DOHH2 (cell line): ENCODE measurements at regions not wholly inside any gene's neighbourhood (a gene's known extent, or its start where the extent isn't known, plus 50 kb on each side); places are given as distances from the start of the nearest gene placed in this dataset.

Experiments
- EZH2phosphoT487 ChIP-seq: fragments of 200-600 bp; sonication (generic); IDR thresholded peaks from 2 replicates; pipeline ENCODE4 v1.6.1; 2017; ENCODE audit warnings: borderline replicate concordance, mild to moderate bottlenecking, antibody characterized with exemption, low read length, moderate library complexity, mixed read lengths
- TF ChIP-seq, protein P1 (sequence below): fragments of 200-600 bp; sonication (generic); IDR thresholded peaks from one replicate; pipeline ENCODE4 v1.5.1; 2014; ENCODE audit warnings: antibody characterized with exemption, mild to moderate bottlenecking, low read depth, low read length; ENCODE audit not compliant: poor library complexity, severe bottlenecking

GRCh38 chr17:14461227-14461548 lies 160.3 kb downstream of the HS3ST3B1 start:
- TF ChIP-seq, protein P1, sequence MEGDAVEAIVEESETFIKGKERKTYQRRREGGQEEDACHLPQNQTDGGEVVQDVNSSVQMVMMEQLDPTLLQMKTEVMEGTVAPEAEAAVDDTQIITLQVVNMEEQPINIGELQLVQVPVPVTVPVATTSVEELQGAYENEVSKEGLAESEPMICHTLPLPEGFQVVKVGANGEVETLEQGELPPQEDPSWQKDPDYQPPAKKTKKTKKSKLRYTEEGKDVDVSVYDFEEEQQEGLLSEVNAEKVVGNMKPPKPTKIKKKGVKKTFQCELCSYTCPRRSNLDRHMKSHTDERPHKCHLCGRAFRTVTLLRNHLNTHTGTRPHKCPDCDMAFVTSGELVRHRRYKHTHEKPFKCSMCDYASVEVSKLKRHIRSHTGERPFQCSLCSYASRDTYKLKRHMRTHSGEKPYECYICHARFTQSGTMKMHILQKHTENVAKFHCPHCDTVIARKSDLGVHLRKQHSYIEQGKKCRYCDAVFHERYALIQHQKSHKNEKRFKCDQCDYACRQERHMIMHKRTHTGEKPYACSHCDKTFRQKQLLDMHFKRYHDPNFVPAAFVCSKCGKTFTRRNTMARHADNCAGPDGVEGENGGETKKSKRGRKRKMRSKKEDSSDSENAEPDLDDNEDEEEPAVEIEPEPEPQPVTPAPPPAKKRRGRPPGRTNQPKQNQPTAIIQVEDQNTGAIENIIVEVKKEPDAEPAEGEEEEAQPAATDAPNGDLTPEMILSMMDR: no peak
- no peak for TF ChIP-seq EZH2phosphoT487
